Caco-2 (cell line): ENCODE measurements at regions not wholly inside any gene's neighbourhood (a gene's known extent, or its start where the extent isn't known, plus 50 kb on each side); places are given as distances from the start of the nearest gene placed in this dataset.

Source experiments
- BruUV-seq: library from RNA; stranded (reverse); fragments of 400-500 nt; replicated peaks from 2 replicates; lab custom pipeline; 2021; lab: Mats Ljungman, UMichigan
- CTCF ChIA-PET: fragments of 300-600 bp; sonication (Branson Sonifier 250); formaldehyde crosslinking; loops from one replicate; lab custom pipeline; 2022; ENCODE audit warnings: antibody characterized with exemption; lab: Charles Lee
- POLR2A ChIA-PET: fragments of 300-600 bp; sonication (Branson Sonifier 250); formaldehyde crosslinking; loops from one replicate; lab custom pipeline; 2022; ENCODE audit warnings: antibody characterized with exemption; lab: Charles Lee
- DNase-seq, 2 experiments: peaks; one replicate each; pipeline versions ENCODE4 v3.0.0 to v3.0.0-alpha.2; 2020 to 2022
- H3K27me3 ChIP-seq: replicated peaks from 2 replicates; pipeline ENCODE4 v1.6.0; 2011; ENCODE audit warnings: low read length; ENCODE audit not compliant: control insufficient read depth, insufficient read depth
- H3K36me3 ChIP-seq: 2 replicates; pipeline ENCODE4 v1.5.1; 2011; ENCODE audit warnings: low read length; ENCODE audit not compliant: control insufficient read depth, insufficient read depth
- H3K4me1 ChIP-seq: fragments of 250-450 bp; sonication (Bioruptor Pico); 2 replicates; pipeline ENCODE4 v1.5.1; 2020; ENCODE audit warnings: mild to moderate bottlenecking
- H3K4me3 ChIP-seq: 2 replicates; pipeline ENCODE4 v1.5.1; 2011; ENCODE audit warnings: low read depth, mild to moderate bottlenecking, control low read depth, low read length
- H3K9me3 ChIP-seq: fragments of 250-450 bp; sonication (Bioruptor Pico); 2 replicates; pipeline ENCODE4 v1.5.1; 2020; ENCODE audit warnings: mild to moderate bottlenecking, moderate library complexity
- H3K27ac Mint-ChIP-seq: one replicate; pipeline ENCODE4 v1.8.0; 2022; ENCODE audit warnings: mixed read lengths; ENCODE audit not compliant: unreplicated experiment
- H3K27me3 Mint-ChIP-seq: one replicate; pipeline ENCODE4 v1.8.0; 2022; ENCODE audit warnings: mixed read lengths; ENCODE audit not compliant: insufficient read depth, unreplicated experiment
- H3K36me3 Mint-ChIP-seq: one replicate; pipeline ENCODE4 v1.8.0; 2022; ENCODE audit warnings: mild to moderate bottlenecking, mixed read lengths; ENCODE audit not compliant: insufficient read depth, unreplicated experiment
- H3K4me1 Mint-ChIP-seq: one replicate; pipeline ENCODE4 v1.8.0; 2022; ENCODE audit warnings: low read depth, mixed read lengths; ENCODE audit not compliant: unreplicated experiment
- H3K4me3 Mint-ChIP-seq: one replicate; pipeline ENCODE4 v1.8.0; 2022; ENCODE audit warnings: mild to moderate bottlenecking, moderate library complexity, mixed read lengths; ENCODE audit not compliant: unreplicated experiment
- H3K9me3 Mint-ChIP-seq: one replicate; pipeline ENCODE4 v1.8.0; 2022; ENCODE audit warnings: mixed read lengths; ENCODE audit not compliant: unreplicated experiment
- intact Hi-C: fragments of 100-400 bp; cut with micrococcal nuclease; formaldehyde crosslinking; loops from one replicate; pipeline ENCODE4 v1.10.0; 2022; ENCODE audit not compliant: unreplicated experiment
- TF ChIP-seq, protein P1 (sequence below), 2 experiments: fragments of 200-600 bp in 1 of 2; IDR thresholded peaks; 1 replicate in 1 of 2; 2 replicates in 1 of 2; pipeline versions ENCODE4 v1.5.1 to v1.8.0; 2011 to 2022; ENCODE audit warnings: antibody characterized with exemption in 1 of 2, control low read depth in 1 of 2, inconsistent platforms in 1 of 2, low read depth in 1 of 2, low read length in 1 of 2, mild to moderate bottlenecking in 1 of 2, moderate library complexity in 1 of 2; ENCODE audit not compliant: insufficient read depth in 1 of 2, severe bottlenecking in 1 of 2, unreplicated experiment in 1 of 2

DNA sequence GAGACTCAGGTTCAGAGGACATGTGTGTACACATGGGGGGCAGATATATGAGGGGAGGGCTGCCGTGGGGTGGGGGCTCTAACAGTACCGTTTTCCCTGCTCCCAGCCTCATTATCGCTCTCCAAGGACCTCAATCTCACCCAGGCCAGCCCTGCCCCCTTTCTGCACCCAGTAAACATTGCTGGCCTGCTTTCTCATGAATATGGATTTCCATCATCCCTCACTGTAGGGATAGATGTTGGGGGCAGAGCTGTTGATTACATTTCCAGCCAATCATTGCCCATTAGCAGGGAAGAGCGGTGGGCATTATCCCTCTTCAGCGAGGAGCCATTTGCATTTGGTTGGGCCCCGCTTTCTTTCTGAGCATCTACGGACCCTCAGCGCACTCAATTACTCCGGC, 273.8 kb downstream of the RPS6KC1 start:
- ChIA-PET CTCF (no interaction called here), POLR2A (no interaction called here)
- no peak overlapping the region for H3K4me3 ChIP-seq
- no peaks in the 10 kb centered on the region for H3K27me3 Mint-ChIP-seq
- no peak overlapping the region for H3K27ac Mint-ChIP-seq
- H3K4me1 ChIP-seq = 0 out of 2 replicates have a peak, but pooled peaks cover 3% of the 10 kb centered on the region
- no TSS peak for BruUV-seq
- DNase-seq = no peak
- no peaks in the 10 kb centered on the region for H3K36me3 ChIP-seq
- no peak overlapping the region for H3K4me3 Mint-ChIP-seq
- no peaks in the 10 kb centered on the region for H3K9me3 Mint-ChIP-seq
- no peaks in the 10 kb centered on the region for H3K36me3 Mint-ChIP-seq
- TF ChIP-seq, protein P1, sequence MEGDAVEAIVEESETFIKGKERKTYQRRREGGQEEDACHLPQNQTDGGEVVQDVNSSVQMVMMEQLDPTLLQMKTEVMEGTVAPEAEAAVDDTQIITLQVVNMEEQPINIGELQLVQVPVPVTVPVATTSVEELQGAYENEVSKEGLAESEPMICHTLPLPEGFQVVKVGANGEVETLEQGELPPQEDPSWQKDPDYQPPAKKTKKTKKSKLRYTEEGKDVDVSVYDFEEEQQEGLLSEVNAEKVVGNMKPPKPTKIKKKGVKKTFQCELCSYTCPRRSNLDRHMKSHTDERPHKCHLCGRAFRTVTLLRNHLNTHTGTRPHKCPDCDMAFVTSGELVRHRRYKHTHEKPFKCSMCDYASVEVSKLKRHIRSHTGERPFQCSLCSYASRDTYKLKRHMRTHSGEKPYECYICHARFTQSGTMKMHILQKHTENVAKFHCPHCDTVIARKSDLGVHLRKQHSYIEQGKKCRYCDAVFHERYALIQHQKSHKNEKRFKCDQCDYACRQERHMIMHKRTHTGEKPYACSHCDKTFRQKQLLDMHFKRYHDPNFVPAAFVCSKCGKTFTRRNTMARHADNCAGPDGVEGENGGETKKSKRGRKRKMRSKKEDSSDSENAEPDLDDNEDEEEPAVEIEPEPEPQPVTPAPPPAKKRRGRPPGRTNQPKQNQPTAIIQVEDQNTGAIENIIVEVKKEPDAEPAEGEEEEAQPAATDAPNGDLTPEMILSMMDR (IDR thresholded peaks at IDR 0.05; ENCODE audit: insufficient read depth in 1 of 2, low read depth in 1 of 2, low read length in 1 of 2, severe bottlenecking in 1 of 2, unreplicated experiment in 1 of 2) = no peak
- H3K27me3 ChIP-seq = no peaks in the 10 kb centered on the region
- H3K9me3 ChIP-seq = no peaks in the 10 kb centered on the region
- intact Hi-C loops = no loop called here
- H3K4me1 Mint-ChIP-seq = peaks cover 10% of the 10 kb centered on the region

DNA sequence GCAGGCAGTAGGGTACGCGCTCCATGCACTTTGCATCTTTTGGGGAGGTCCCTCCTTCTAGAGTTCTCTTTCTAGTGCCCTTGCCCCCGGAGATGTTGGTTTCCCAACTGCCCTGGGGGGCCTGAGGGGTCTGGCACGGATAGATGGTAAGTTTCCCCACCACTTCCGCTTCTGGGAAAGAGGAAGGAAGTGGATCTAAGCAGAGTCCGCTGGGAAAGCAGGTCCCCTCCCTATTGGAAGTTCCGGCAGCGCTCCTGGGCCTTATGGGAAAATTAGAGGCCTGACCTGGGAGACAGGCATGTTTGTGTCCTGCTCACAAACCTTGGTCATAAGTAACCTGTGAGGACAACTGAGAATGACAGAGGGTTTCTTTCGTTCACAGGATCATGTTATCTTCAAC, 274.4 kb downstream of the RPS6KC1 start:
- intact Hi-C loops = no loop called here
- Histone ChIP-seq H3K36me3 (no peaks in the 10 kb centered on the region), H3K4me3 (no peak overlapping the region), H3K27me3 (no peaks in the 10 kb centered on the region), H3K4me1 (0 out of 2 replicates have a peak, but pooled peaks cover 3% of the 10 kb centered on the region), H3K9me3 (no peaks in the 10 kb centered on the region)
- H3K27ac Mint-ChIP-seq = no peak overlapping the region
- H3K4me1 Mint-ChIP-seq = peaks cover 10% of the 10 kb centered on the region
- H3K4me3 Mint-ChIP-seq = no peak overlapping the region
- CTCF ChIA-PET = no interaction called here
- TF ChIP-seq, protein P1 (IDR thresholded peaks at IDR 0.05; ENCODE audit: insufficient read depth in 1 of 2, low read depth in 1 of 2, low read length in 1 of 2, severe bottlenecking in 1 of 2, unreplicated experiment in 1 of 2) = no peak
- no peaks in the 10 kb centered on the region for H3K9me3 Mint-ChIP-seq
- POLR2A ChIA-PET = no interaction called here
- no peaks in the 10 kb centered on the region for H3K36me3 Mint-ChIP-seq
- no peaks in the 10 kb centered on the region for H3K27me3 Mint-ChIP-seq
- DNase-seq = no peak
- BruUV-seq = no TSS peak

DNA sequence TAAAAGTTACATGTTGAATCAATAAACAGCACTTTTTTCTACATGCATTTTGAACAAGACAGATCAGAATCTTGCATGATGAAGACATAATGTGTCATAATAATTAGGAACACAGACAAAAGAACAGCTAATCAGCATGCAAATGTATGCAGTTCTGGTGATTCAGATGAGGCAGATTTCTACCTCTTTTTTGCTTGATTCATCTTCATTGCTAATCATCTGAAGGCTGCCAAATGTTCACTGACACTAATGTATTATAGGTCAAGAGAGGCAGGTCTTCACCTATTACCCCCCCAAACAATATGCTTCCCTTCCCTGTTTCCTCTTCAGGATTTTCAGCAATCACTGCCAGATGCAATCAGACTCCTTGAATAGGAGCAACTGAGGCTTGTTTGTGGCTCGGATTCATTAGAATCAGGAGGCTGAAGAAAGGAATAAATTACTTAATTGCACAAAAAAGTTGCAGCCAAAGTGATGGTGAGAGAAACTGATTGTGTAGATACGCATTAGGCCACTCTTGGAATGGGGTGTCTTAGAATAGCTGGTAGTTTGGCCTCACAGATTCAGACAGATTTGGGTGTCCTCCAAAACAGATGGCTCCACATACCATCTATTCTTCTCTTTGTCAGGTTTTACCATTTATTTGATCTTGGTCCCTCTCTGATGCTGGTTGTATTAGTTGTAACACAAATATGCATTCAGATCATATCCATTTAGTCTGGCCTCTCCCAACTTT, 275.4 kb downstream of the RPS6KC1 start:
- Mint-ChIP-seq H3K4me1 (peaks cover 10% of the 10 kb centered on the region), H3K9me3 (no peaks in the 10 kb centered on the region), H3K27ac (no peak overlapping the region), H3K36me3 (no peaks in the 10 kb centered on the region), H3K4me3 (no peak overlapping the region), H3K27me3 (no peaks in the 10 kb centered on the region)
- Histone ChIP-seq H3K4me3 (no peak overlapping the region), H3K36me3 (no peaks in the 10 kb centered on the region), H3K27me3 (no peaks in the 10 kb centered on the region), H3K9me3 (no peaks in the 10 kb centered on the region), H3K4me1 (0 out of 2 replicates have a peak, but pooled peaks cover 3% of the 10 kb centered on the region)
- no peak for DNase-seq
- TF ChIP-seq, protein P1 (IDR thresholded peaks at IDR 0.05; ENCODE audit: insufficient read depth in 1 of 2, low read depth in 1 of 2, low read length in 1 of 2, severe bottlenecking in 1 of 2, unreplicated experiment in 1 of 2) = no peak
- ChIA-PET POLR2A (no interaction called here), CTCF (no interaction called here)
- no TSS peak for BruUV-seq
- intact Hi-C loops = no loop called here
